HG03442 (cell line): ENCODE measurements at regions not wholly inside any gene's neighbourhood (a gene's known extent, or its start where the extent isn't known, plus 50 kb on each side); places are given as distances from the start of the nearest gene placed in this dataset.
"Not testable (repeated sequence)": the region's sequence is repeated elsewhere in the genome, so short reads cannot be mapped to it uniquely, and the experiment has no call there.

Source experiments
- ATAC-seq: cut with Tn5 transposase; IDR thresholded peaks from one replicate; pipeline ENCODE4 v1.9.1; 2021; ENCODE audit warnings: mild to moderate bottlenecking, moderate library complexity; ENCODE audit not compliant: unreplicated experiment

DNA sequence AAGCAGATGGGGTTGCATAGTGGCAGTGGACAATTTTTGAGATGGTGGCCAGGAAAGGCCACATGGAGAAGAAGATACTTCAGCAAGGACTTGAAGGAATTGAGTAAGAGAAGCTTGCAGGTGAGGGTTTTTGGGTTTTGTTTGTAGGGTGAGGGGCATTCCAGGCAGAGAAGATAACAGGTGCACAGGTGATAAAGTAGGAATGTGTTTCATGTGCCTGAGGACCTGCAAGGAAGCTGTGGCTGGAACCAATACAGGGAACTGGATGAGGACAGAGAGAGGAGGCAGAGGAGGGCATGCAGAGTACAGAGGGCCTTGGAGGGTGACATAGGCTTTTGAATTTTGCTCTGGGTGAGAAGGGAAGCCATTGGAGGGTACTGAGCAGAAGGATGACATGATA is 314.5 kb downstream of the KLF12 start:
- no peak for ATAC-seq

DNA sequence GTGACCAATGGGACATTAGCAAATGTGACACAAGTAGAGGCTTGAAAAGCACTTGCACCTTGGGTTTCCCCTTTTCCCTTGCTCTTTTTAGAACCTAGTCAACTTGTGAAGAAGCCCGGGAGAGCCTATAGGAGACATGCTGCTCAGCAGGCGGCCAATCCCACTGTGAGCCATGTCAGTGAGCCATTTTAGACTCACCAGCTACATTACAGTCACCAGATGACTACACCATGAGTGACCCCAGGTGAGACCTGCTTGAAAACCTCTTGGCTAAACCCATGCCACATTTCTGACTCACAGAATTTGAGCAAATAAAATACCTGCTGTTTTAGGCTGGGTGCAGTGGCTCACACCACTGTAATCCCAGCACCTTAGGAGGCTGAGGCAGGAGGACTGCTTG is 317.5 kb downstream of the KLF12 start:
- ATAC-seq: peak; percentile 42

DNA sequence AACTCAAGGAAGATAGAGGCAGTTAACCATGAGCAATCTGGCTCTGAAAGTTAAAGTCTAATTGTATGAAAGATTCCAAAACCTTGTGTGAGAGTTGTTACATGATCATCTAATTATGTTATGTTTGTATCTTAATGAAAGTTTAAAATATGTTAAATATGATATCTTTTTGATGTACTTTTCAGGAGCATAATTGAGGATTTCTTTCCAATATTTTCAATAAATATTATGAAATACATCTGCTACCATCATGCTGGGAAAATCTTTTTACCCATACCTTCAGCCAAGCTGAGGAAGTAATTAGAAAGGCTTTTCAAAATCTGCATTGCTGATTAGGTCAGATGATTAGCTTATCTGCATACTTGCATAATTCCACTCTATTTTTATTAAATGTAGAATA is 318.4 kb downstream of the KLF12 start:
- ATAC-seq: no peak

GRCh38 chr13:73810647-73811046 is 323.6 kb downstream of the KLF12 start:
- ATAC-seq: no peak

- ATAC-seq: no peak
These were observed 324.6 kb downstream of the KLF12 start for GRCh38 chr13:73809561-73809960.

DNA sequence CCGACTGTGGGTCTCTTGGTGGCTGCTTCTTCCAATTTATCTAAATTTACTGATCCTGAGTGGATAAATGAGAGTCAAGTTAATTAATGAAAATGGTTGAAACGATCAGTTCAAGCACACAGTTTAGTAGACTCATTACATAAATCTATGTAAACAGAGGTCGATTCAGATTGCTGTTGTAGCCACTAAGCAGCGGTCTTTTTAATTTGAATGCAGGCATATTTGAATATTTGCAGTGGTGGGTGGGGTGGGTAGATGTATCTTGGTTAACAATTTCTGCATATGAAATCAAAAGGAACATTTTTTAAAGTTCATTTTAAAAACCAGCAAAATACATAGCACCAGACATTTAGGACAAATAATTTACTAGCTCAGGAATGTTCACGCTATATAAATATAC is 325.9 kb downstream of the KLF12 start:
- ATAC-seq: no peak

DNA sequence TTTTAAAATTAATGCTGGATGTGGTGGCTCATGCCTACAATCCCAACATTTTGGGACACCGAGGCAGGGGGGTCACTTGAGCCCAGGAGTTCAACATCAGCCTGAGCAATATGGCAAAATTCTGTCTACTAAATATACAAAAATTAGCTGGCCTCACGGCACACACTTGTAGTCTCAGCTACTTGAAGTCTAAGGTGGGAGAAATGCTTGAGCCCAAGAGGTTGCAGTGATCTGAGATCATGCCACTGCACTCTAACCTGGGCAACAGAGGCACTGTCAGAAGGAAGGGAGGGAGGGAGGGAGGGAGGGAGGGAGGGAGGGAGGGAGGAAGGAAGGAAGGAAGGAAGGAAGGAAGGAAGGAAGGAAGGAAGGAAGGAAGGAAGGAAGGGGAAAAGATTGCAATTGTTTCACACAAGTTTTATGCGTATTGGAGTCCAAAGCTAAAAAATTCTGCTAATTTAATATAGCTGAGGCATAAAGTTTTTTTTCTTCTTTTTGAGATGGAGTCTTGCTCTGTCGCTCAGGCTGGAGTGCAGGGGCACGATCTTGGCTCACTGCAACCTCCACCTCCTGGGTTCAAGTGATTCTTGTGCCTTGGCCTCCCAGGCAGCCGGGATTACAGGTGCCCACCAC is 328.8 kb downstream of the KLF12 start:
- ATAC-seq: not testable (repeated sequence)

DNA sequence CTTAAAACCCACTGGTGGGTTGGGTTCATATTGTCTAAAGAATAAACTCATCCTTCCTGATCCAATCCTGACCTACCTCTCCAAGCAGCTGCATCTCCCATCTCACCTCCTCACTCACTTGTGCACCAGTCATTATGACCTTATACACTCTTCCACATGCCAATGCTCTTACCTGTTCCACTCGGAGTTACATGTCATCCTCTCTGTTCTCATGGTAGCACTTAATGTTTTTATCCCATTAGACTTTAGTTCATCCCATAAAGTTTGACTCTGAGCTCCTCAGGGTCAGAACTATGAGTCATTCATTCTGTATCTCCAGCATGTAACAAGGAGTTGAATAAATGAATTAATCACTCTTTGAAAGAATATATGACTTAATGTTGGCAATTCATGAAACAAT is 330.2 kb downstream of the KLF12 start:
- no peak for ATAC-seq

- ATAC-seq: no peak
These were observed 334.2 kb downstream of the KLF12 start for GRCh38 chr13:73800011-73800410.

DNA sequence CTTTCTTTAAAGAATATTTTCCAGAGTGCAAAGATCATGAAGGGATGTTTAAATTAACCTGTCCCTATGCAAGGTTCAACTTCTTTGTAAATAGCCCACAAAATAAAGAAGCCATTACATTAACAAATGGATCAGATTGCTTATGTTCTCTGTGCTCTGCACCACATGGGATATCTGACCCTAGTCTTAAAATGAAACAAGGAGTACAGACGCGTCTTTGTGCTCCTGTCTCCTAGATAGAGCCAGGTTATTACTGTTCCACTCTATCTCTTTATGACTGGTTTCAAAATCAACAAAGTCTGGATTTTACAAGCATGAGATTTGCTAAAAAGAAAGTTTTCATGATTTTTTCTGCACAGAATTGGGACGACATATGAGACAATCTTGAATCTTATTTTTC is 339.4 kb downstream of the KLF12 start:
- no peak for ATAC-seq

- ATAC-seq: no peak
These were observed 340.8 kb downstream of the KLF12 start for GRCh38 chr13:73793361-73793760.

GRCh38 chr13:73792796-73793195 is 341.4 kb downstream of the KLF12 start:
- no peak for ATAC-seq

DNA sequence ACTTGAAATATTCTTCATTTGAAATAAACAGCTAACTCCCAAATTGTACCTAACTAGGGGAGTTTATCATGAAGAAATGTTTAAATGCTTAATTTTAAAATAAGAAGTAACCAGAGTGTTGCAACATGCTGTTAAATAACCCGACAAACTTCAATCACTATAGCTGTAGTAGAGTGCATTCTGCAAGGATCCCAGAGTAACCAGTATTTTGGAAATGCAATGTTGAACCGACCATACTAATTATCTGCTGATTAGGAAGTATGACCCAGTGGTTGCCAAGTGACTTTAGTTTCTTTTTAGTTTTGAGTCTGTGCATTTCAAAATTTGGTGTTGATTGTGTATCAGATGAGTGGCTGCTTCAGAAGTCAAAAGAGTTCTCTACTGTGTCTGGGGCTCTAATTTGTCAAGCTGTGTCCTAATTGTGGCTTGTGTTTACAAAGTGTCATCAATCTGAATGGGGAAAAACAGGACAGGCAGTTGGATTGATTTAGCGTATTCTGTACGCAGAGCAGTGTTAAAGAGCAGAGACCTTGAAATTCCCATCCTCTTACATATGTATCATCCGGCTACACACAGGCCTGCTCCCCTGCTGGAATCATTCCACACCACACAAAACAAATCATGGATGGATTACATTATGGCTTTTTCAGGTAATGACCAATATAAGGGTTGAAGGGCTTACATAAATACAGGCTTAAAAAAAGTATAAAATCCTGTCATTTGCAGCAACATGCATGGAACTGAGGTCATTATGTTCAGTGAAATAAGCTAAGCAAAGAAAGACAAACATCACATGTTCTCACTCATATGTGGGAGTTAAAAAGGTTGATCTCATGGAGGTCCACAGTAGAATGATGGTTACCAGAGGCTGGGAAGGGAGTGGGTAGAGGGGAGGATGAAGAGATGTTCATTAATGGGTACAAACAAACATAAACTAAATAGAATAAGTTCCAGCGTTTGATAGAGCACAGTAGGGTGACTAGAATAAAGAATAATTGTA is 351.5 kb downstream of the KLF12 start:
- ATAC-seq: no peak

DNA sequence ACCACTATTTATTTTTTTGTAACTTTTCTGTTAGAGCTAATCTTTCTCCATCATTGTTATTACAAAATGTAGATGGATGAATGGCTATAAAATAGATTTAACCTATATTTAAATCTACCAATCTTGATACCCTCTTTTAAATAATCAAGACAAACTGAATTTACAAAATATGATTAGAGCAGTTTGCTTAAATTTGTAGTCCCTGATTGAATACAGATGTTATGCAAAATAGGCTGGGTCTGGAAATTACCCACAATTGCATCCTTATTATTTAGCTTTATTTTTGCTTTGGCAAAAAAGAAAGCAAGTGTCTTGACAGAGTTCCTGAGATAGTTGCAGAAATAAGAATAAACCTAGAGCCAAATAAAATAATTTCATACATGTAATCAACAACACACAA is 352.8 kb downstream of the KLF12 start:
- ATAC-seq: no peak

DNA sequence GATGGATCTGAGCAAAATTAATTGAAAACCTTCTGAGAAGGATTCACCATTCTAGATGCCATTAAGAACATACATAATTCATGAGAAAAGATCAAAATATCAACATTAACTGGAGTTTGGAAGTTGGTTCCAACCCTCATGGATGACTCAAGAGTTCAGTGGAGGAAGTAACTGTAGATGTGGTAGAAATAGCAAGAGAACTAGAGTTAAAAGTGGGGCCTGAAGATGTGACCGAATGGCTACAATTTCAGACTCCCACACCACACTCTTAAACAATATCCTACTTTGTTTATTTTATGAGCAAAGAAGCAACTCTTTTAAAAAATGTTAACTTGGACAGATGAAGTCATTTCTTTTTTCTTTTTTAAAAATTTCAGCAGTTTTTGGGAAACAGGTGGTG is 354.3 kb downstream of the KLF12 start:
- ATAC-seq: no peak

- ATAC-seq: no peak
These were observed 355.9 kb downstream of the KLF12 start for GRCh38 chr13:73778242-73778864.

- ATAC-seq: no peak
These were observed 357.1 kb downstream of the KLF12 start for GRCh38 chr13:73777134-73777533.

DNA sequence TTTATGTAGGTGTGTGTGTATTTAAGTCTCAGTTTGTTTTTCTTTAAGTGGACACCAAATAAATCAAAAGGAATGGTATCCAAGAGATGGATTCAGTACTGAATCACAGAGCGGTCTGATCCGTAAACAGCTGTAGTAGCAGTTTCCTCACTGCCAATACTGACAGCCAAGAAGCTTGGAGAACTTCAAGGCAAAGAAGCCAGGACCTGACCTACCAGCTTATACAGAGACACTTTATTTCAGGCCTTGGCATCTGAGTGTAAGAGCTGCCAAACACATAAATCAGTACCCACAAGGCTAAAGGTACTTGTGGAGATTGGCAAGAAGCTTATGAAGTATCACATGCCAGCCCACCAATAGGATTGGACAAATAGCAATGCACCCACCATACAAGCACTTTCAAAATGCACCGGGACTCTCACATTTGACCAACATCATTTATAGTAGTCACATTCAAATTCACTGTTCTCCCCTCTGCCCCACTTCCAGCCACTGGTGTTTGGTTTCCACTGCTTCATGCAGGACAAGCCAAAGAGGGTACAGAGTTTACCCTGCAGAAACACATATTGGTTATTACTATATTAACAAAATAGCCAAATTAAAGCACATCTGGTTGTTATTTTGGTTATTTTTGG is 357.9 kb downstream of the KLF12 start:
- ATAC-seq: no peak

DNA sequence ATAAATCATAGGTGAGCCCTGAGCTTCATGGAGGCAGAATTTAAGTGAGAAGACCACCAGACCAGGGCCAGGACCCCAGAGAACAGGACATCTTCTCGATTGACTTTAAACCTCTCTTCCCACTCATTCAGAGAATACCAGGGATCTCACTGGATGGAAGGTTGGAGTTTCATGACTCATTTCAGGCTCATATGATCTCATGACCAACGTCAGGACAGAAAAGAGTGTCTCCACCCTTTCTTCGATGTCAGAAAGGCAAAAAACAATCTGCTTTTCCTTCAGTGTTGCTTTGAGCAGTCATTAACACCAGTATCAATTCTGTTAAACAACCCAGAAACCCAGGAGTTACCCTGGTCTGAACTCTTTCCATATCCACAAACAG is 361.0 kb downstream of the KLF12 start:
- no peak for ATAC-seq

- no peak for ATAC-seq
These were observed 361.6 kb downstream of the KLF12 start for GRCh38 chr13:73772449-73773167.
